ENCODE measurements at regions not wholly inside any gene's neighbourhood (a gene's known extent, or its start where the extent isn't known, plus 50 kb on each side); places are given as distances from the start of the nearest gene placed in this dataset.

DNA sequence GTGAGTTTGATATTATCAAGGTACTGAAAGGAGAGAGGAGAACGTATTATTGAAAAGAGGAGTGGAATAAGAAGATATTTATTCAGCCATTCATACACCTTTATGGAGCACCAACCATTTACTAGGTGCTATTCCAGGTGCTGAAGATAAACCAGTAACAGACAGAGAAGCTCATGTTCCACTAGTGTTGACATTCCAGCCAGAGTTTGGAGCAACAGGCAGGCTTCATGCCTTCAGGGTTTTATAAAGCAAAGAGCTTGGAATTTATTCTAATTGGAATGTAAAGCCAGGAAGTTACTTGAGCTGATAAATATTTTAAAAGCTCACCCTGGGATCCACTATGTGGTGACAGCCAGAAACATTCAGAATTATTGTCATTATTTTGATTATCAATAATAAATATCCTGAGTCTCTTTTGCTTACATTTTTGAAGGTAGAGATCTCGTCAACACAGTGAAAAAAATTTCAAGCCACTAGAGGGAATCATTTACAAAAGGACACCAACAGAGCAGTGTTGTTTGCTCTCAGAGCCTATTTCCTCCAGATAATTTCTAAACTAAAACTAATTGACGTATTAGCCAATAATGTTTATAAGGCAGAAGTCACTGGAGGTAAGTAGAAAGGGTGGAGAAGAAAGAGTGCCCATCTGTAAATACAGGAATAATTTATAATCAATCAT, 172.0 kb downstream of the KCNA4 start:
- TF ChIP-seq, protein P1, sequence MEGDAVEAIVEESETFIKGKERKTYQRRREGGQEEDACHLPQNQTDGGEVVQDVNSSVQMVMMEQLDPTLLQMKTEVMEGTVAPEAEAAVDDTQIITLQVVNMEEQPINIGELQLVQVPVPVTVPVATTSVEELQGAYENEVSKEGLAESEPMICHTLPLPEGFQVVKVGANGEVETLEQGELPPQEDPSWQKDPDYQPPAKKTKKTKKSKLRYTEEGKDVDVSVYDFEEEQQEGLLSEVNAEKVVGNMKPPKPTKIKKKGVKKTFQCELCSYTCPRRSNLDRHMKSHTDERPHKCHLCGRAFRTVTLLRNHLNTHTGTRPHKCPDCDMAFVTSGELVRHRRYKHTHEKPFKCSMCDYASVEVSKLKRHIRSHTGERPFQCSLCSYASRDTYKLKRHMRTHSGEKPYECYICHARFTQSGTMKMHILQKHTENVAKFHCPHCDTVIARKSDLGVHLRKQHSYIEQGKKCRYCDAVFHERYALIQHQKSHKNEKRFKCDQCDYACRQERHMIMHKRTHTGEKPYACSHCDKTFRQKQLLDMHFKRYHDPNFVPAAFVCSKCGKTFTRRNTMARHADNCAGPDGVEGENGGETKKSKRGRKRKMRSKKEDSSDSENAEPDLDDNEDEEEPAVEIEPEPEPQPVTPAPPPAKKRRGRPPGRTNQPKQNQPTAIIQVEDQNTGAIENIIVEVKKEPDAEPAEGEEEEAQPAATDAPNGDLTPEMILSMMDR (IDR thresholded peaks at IDR 0.05) = no peak
- no peak for TF ChIP-seq POLR2A (IDR thresholded peaks at IDR 0.05)

All from thyroid gland (tissue), 4 donors.